ENCODE measurements at regions not wholly inside any gene's neighbourhood (a gene's known extent, or its start where the extent isn't known, plus 50 kb on each side); places are given as distances from the start of the nearest gene placed in this dataset.

GRCh38 chr2:6630209-6630608 is 235.5 kb downstream of the CMPK2 start:
- TF ChIP-seq TAF1 (IDR thresholded peaks at IDR 0.05; ENCODE audit: borderline replicate concordance, insufficient read depth, low read length) (no peak), FOXP2 (optimal IDR thresholded peaks at IDR 0.05; ENCODE audit: borderline replicate concordance, extremely low read depth, extremely low read length, insufficient read depth) (no peak), REST (IDR thresholded peaks at IDR 0.05; ENCODE audit: insufficient read depth in 1 of 2, low read depth in 2 of 2, low read length in 2 of 2) (no peak), SIN3A (IDR thresholded peaks at IDR 0.05; ENCODE audit: borderline replicate concordance, insufficient read depth, low read length) (no peak), POLR2AphosphoS5 (IDR thresholded peaks at IDR 0.05; ENCODE audit: low read depth, low read length) (no peak)

DNA sequence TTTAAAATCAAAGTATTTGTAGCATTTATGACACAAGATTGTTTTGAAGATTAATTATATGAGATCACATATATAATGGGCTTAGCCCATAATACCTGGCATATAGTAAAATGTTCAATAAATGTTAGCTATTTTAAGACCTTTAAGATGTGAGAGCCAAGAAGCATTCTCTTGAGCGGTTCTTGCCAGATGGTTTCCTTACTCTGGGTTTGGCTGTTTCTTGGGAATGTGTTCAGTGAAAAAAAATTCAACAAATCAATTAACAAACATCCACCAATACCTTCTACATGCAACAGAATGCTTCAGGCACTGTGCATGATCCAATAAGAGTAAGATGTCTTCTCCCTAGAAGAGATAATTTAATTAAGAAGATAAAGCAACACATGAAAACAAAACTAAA is 230.4 kb downstream of the CMPK2 start:
- TF ChIP-seq POLR2AphosphoS5 (IDR thresholded peaks at IDR 0.05; ENCODE audit: low read depth, low read length) (no peak), TAF1 (IDR thresholded peaks at IDR 0.05; ENCODE audit: borderline replicate concordance, insufficient read depth, low read length) (no peak), REST (IDR thresholded peaks at IDR 0.05; ENCODE audit: insufficient read depth in 1 of 2, low read depth in 2 of 2, low read length in 2 of 2) (no peak), SIN3A (IDR thresholded peaks at IDR 0.05; ENCODE audit: borderline replicate concordance, insufficient read depth, low read length) (no peak), FOXP2 (optimal IDR thresholded peaks at IDR 0.05; ENCODE audit: borderline replicate concordance, extremely low read depth, extremely low read length, insufficient read depth) (no peak)

DNA sequence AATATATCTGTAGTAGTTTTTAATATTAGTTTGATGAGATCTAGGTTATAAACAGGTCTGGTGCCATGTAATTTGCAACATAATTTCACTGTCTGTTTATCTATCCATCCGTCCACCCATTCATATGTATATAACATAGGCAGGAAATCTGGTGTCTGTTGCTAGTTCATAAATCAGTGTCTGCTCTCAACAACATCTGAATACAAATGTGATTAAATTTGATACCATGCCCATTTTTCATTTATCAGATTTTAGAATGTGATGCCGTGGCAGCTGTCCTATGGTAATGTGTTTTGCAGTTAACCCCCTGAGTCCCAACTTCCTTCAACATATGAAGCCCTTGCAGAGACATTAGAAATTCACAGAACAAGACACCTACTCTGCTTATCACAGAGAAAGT is 228.4 kb downstream of the CMPK2 start:
- no peak for TF ChIP-seq POLR2AphosphoS5 (IDR thresholded peaks at IDR 0.05; ENCODE audit: low read depth, low read length)

- TF ChIP-seq POLR2AphosphoS5 (IDR thresholded peaks at IDR 0.05; ENCODE audit: low read depth, low read length): no peak
- no peak for TF ChIP-seq REST (IDR thresholded peaks at IDR 0.05; ENCODE audit: insufficient read depth in 1 of 2, low read depth in 2 of 2, low read length in 2 of 2)
- TF ChIP-seq TAF1 (IDR thresholded peaks at IDR 0.05; ENCODE audit: borderline replicate concordance, insufficient read depth, low read length): no peak
- TF ChIP-seq SIN3A (IDR thresholded peaks at IDR 0.05; ENCODE audit: borderline replicate concordance, insufficient read depth, low read length): no peak
- no peak for TF ChIP-seq FOXP2 (optimal IDR thresholded peaks at IDR 0.05; ENCODE audit: borderline replicate concordance, extremely low read depth, extremely low read length, insufficient read depth)
Observed at GRCh38 chr2:6639929-6640620, 225.6 kb downstream of the CMPK2 start.

DNA sequence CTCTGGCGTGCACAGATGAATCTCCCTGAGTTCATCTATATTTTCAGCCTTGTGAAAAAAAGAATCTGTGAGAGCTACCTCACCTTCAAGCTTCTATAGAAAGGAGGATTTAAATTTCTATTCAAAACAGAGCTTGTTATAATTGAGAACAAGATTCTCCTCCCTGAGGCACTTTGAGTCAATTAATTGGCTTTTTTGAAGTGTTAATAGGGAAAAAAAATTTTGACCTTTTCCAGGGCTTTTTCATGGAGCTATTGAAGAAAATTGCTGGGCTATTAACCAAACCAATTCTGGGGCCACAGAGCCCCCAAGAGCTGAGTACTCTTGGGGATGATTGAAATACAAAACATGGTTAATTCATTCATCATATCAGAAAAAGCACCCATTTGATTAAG is 225.1 kb downstream of the CMPK2 start:
- TF ChIP-seq FOXP2 (optimal IDR thresholded peaks at IDR 0.05; ENCODE audit: borderline replicate concordance, extremely low read depth, extremely low read length, insufficient read depth): no peak
- TF ChIP-seq SIN3A (IDR thresholded peaks at IDR 0.05; ENCODE audit: borderline replicate concordance, insufficient read depth, low read length): no peak
- no peak for TF ChIP-seq REST (IDR thresholded peaks at IDR 0.05; ENCODE audit: insufficient read depth in 1 of 2, low read depth in 2 of 2, low read length in 2 of 2)
- TF ChIP-seq TAF1 (IDR thresholded peaks at IDR 0.05; ENCODE audit: borderline replicate concordance, insufficient read depth, low read length): no peak
- no peak for TF ChIP-seq POLR2AphosphoS5 (IDR thresholded peaks at IDR 0.05; ENCODE audit: low read depth, low read length)

All from PFSK-1 (cell line).